Ovary (tissue), 7 donors: ENCODE measurements at regions not wholly inside any gene's neighbourhood (a gene's known extent, or its start where the extent isn't known, plus 50 kb on each side); places are given as distances from the start of the nearest gene placed in this dataset.

Source experiments
- DNase-seq, 5 donors: peaks; one replicate each; pipeline ENCODE4 v3.0.0-alpha.2; 2019 to 2020
- H3K27ac ChIP-seq, 2 donors: fragments of 200-600 bp; one replicate each; pipeline versions ENCODE4 v1.5.1 to v1.8.0; 2019 to 2022
- H3K27me3 ChIP-seq: fragments of 200-600 bp; one replicate; pipeline ENCODE4 v1.8.0; 2022
- H3K36me3 ChIP-seq: fragments of 200-600 bp; sonication (generic); one replicate; pipeline ENCODE4 v1.5.1; 2019
- H3K4me1 ChIP-seq: one replicate; pipeline ENCODE4 v1.8.1; 2013; ENCODE audit warnings: mild to moderate bottlenecking, moderate library complexity; ENCODE audit not compliant: insufficient read depth
- H3K4me3 ChIP-seq: fragments of 200-600 bp; sonication (generic); one replicate; pipeline ENCODE4 v1.5.1; 2017
- H3K9me3 ChIP-seq, 2 donors: fragments of 200-600 bp in 1 of 2; sonication (generic) in 1 of 2; one replicate each; pipeline versions ENCODE4 v1.5.1 to v1.8.1; 2013 to 2019; ENCODE audit warnings: mild to moderate bottlenecking in 1 of 2, moderate library complexity in 1 of 2
- CTCF ChIP-seq, 3 donors: fragments of 450-650 bp in 2 of 3; fragments of 200-600 bp in 1 of 3; IDR thresholded peaks; one replicate each; pipeline versions ENCODE4 v1.5.1 to v1.8.0; 2016 to 2022; ENCODE audit warnings: antibody characterized with exemption in 3 of 3, mild to moderate bottlenecking in 1 of 3
- EP300 ChIP-seq: sonication (generic); formaldehyde crosslinking; IDR thresholded peaks from one replicate; pipeline ENCODE4 v1.6.1; 2017; ENCODE audit warnings: antibody characterized with exemption
- POLR2A ChIP-seq: fragments of 450-650 bp; IDR thresholded peaks from one replicate; pipeline ENCODE4 v1.6.1; 2017; ENCODE audit warnings: antibody characterized with exemption, mild to moderate bottlenecking, moderate library complexity
- WGBS, 3 donors: extraction: QIAGEN DNeasy Blood & Tissue Kit in 1 of 3; methylation state at CpG; one replicate each; pipeline versions ENCODE4 v1.1.5 to v1.1.7; 2013 to 2017; 5-methylcytosine and 5-hydroxymethylcytosine counted together
- intact Hi-C, 4 donors: fragments of 100-400 bp; cut with DNase I; formaldehyde crosslinking; loops; one replicate each; pipeline versions ENCODE4 v1.11.0 to v1.15.1; 2022 to 2023
- donor health status: DM: no; HTN: no; CAD: no; lungs with moderate emphysema.
- donor health status: DM: no; HTN: no; CAD: no.
- donor health status: Bipolar disorder and iron deficiency.
- donor health status: DM: no; HTN: no; CAD: no.
- donor health status: DM: yes; HTN: yes; CAD: no.

- Histone ChIP-seq H3K4me1 (no peaks in the 10 kb centered on the region), H3K4me3 (no peak overlapping the region), H3K27me3 (no peaks in the 10 kb centered on the region), H3K9me3 (no peaks in the 10 kb centered on the region), H3K27ac (no peak overlapping the region), H3K36me3 (no peaks in the 10 kb centered on the region)
- TF ChIP-seq CTCF (IDR thresholded peaks at IDR 0.05) (no peak), EP300 (no peak), POLR2A (no peak)
- WGBS, 3 donors = 85 to 90% (median 86%) methylated on average over 13 of the region's 13 CpGs
- DNase-seq = no peak
- intact Hi-C loops = loop anchor here in 2 of 4 donors (10.0 kb wide), 2 partner anchors 197 to 427 kb away; no protein-coding TSS in a partner anchor
Observed at GRCh38 chr2:105541189-105542050, 142.6 kb upstream of the FHL2 start.

GRCh38 chr2:105540642-105541041, 141.8 kb upstream of the FHL2 start:
- 21 to 53% (median 50%) methylated on average over 2 of the region's 2 CpGs for WGBS, 3 donors
- TF ChIP-seq EP300 (no peak), CTCF (IDR thresholded peaks at IDR 0.05) (no peak), POLR2A (no peak)
- H3K4me1 ChIP-seq = no peaks in the 10 kb centered on the region
- no peak overlapping the region for H3K4me3 ChIP-seq
- H3K27ac ChIP-seq = no peak overlapping the region
- no peaks in the 10 kb centered on the region for H3K9me3 ChIP-seq
- intact Hi-C loops = loop anchor here in 2 of 4 donors (10.0 kb wide), 2 partner anchors 196 to 426 kb away; no protein-coding TSS in a partner anchor
- DNase-seq = no peak
- no peaks in the 10 kb centered on the region for H3K27me3 ChIP-seq
- H3K36me3 ChIP-seq = no peaks in the 10 kb centered on the region

DNA sequence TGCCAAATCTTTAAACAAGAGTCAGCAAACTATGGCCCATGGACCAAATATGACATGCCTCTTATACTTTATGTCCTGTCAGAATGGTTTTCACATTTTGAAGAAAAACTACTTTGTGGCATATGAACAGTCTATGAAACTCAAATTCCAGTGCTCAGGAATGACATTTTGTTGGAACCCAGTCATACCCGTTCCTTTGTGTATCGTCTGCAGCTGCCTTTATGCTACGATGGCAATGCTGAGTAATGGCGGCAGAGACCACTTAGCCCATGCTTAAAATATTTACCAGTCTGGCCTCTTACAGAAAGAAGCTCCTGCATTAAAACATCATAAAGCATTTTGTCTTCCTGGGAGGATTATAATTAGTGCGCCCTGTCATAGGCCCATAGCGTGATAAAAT, 140.5 kb upstream of the FHL2 start:
- no peak for DNase-seq
- 76 to 78% (median 78%) methylated on average over 6 of the region's 6 CpGs for WGBS, 3 donors
- no peaks in the 10 kb centered on the region for H3K27me3 ChIP-seq
- no peak overlapping the region for H3K4me3 ChIP-seq
- no peaks in the 10 kb centered on the region for H3K36me3 ChIP-seq
- intact Hi-C loops = no loop called here
- H3K27ac ChIP-seq = no peak overlapping the region
- no peak for TF ChIP-seq POLR2A
- no peak for TF ChIP-seq EP300
- no peak for TF ChIP-seq CTCF (IDR thresholded peaks at IDR 0.05)
- no peaks in the 10 kb centered on the region for H3K9me3 ChIP-seq
- no peaks in the 10 kb centered on the region for H3K4me1 ChIP-seq

DNA sequence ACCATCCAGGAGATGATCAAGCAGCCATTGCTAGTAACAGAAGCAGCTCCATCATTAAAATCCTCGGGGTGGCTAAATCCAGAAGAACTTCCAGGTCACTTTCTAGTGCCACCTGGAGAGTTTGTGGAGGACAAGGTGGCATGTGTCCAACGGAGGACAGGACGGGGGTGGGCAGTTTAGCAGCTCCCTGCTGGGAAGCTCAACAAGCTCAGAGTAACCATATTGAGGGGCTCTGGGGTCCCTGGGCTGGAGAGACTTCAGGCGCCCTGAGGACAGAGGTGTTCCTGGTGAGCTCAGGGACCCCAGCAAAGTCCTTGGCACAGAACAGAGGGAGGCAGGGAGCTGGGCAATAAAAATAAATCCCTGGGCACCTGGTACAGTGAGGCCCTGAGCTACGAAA, 140.0 kb upstream of the FHL2 start:
- Histone ChIP-seq H3K36me3 (no peaks in the 10 kb centered on the region), H3K27me3 (no peaks in the 10 kb centered on the region), H3K27ac (no peak overlapping the region), H3K4me3 (no peak overlapping the region), H3K4me1 (no peaks in the 10 kb centered on the region), H3K9me3 (no peaks in the 10 kb centered on the region)
- DNase-seq = no peak
- no peak for TF ChIP-seq POLR2A
- no peak for TF ChIP-seq EP300
- TF ChIP-seq CTCF (IDR thresholded peaks at IDR 0.05) = no peak
- intact Hi-C loops = no loop called here
- 87 to 94% (median 89%) methylated on average over 5 of the region's 5 CpGs for WGBS, 3 donors
